ENCODE measurements at regions not wholly inside any gene's neighbourhood (a gene's known extent, or its start where the extent isn't known, plus 50 kb on each side); places are given as distances from the start of the nearest gene placed in this dataset.
A peak's percentile ranks its signal among the peaks of the same experiment; 100 is the strongest.

GRCh38 chr6:22110061-22110460 lies 186.8 kb downstream of the PRL start:
- H3K36me3 ChIP-seq (ENCODE audit: control insufficient read depth in 4 of 4, insufficient read depth in 4 of 4, low read length in 3 of 4) = peaks cover 0 to 20% (median 7%) of the 10 kb centered on the region in 4 experiments
- 100% methylated on average over 2 of the region's 6 CpGs for WGBS (ENCODE audit: insufficient coverage)
- DNase-seq = no peak
- no peak overlapping the region for H3K27ac ChIP-seq (ENCODE audit: insufficient read depth in 1 of 2, low read depth in 1 of 2, low read length in 2 of 2, poor library complexity in 1 of 2, severe bottlenecking in 2 of 2)
- H3K27me3 ChIP-seq (replicated peaks in 2 of 5; ENCODE audit: control insufficient read depth in 4 of 5, insufficient read depth in 5 of 5, low read length in 4 of 5) = no peaks in the 10 kb centered on the region
- POLR2A ChIA-PET = no interaction called here
- no peaks in the 10 kb centered on the region for H3K9me3 ChIP-seq (ENCODE audit: control extremely low read depth in 1 of 5, control insufficient read depth in 4 of 5, insufficient read depth in 2 of 5, low read depth in 1 of 5, low read length in 4 of 5)
- no peak overlapping the region for H3K4me3 ChIP-seq (ENCODE audit: control insufficient read depth in 1 of 7, extremely low read depth in 1 of 7, insufficient read depth in 4 of 7, low read depth in 2 of 7, low read length in 6 of 7)
- CTCF ChIA-PET = no interaction called here
- no peaks in the 10 kb centered on the region for H3K4me1 ChIP-seq (ENCODE audit: control extremely low read depth in 1 of 4, control insufficient read depth in 4 of 4, insufficient read depth in 4 of 4, low read length in 3 of 4)

GRCh38 chr6:22112461-22112860 lies 184.4 kb downstream of the PRL start:
- H3K4me1 ChIP-seq (ENCODE audit: control extremely low read depth in 1 of 4, control insufficient read depth in 4 of 4, insufficient read depth in 4 of 4, low read length in 3 of 4) = no peaks in the 10 kb centered on the region

GRCh38 chr6:22113026-22113766 lies 183.6 kb downstream of the PRL start:
- H3K9me3 ChIP-seq (ENCODE audit: control extremely low read depth in 1 of 5, control insufficient read depth in 4 of 5, insufficient read depth in 2 of 5, low read depth in 1 of 5, low read length in 4 of 5) = peaks cover 0 to 1% (median 0%) of the 10 kb centered on the region in 5 experiments
- no peak overlapping the region for H3K4me3 ChIP-seq (ENCODE audit: control insufficient read depth in 1 of 7, extremely low read depth in 1 of 7, insufficient read depth in 4 of 7, low read depth in 2 of 7, low read length in 6 of 7)
- no peak for DNase-seq
- no peak overlapping the region for H3K27ac ChIP-seq (ENCODE audit: insufficient read depth in 1 of 2, low read depth in 1 of 2, low read length in 2 of 2, poor library complexity in 1 of 2, severe bottlenecking in 2 of 2)
- H3K27me3 ChIP-seq (replicated peaks in 2 of 5; ENCODE audit: control insufficient read depth in 4 of 5, insufficient read depth in 5 of 5, low read length in 4 of 5) = no peaks in the 10 kb centered on the region
- ChIA-PET POLR2A (no interaction called here), CTCF (interaction anchor here (1.4 kb wide), 1 partner anchor 10 kb away, joined by 3 read pairs; no protein-coding TSS in a partner anchor)
- WGBS (ENCODE audit: insufficient coverage) = 100% methylated on average over 2 of the region's 4 CpGs
- peaks cover 0 to 28% (median 16%) of the 10 kb centered on the region in 4 experiments for H3K36me3 ChIP-seq (ENCODE audit: control insufficient read depth in 4 of 4, insufficient read depth in 4 of 4, low read length in 3 of 4)
- H3K4me1 ChIP-seq (ENCODE audit: control extremely low read depth in 1 of 4, control insufficient read depth in 4 of 4, insufficient read depth in 4 of 4, low read length in 3 of 4) = no peaks in the 10 kb centered on the region

More at GRCh38 chr6:22112461-22112860, 184.4 kb downstream of the PRL start:
- POLR2A ChIA-PET = no interaction called here
- no CpG with 5 or more reads among the region's 2 CpGs for WGBS (ENCODE audit: insufficient coverage)
- H3K27me3 ChIP-seq (replicated peaks in 2 of 5; ENCODE audit: control insufficient read depth in 4 of 5, insufficient read depth in 5 of 5, low read length in 4 of 5) = no peaks in the 10 kb centered on the region
- H3K9me3 ChIP-seq (ENCODE audit: control extremely low read depth in 1 of 5, control insufficient read depth in 4 of 5, insufficient read depth in 2 of 5, low read depth in 1 of 5, low read length in 4 of 5) = peaks cover 0 to 1% (median 0%) of the 10 kb centered on the region in 5 experiments
- H3K36me3 ChIP-seq (ENCODE audit: control insufficient read depth in 4 of 4, insufficient read depth in 4 of 4, low read length in 3 of 4) = peaks cover 0 to 24% (median 14%) of the 10 kb centered on the region in 4 experiments
- CTCF ChIA-PET = interaction anchor here (0.9 to 1.4 kb wide), 2 partner anchors 9 to 36 kb away, joined by 3 read pairs; no protein-coding TSS in a partner anchor
- no peak overlapping the region for H3K27ac ChIP-seq (ENCODE audit: insufficient read depth in 1 of 2, low read depth in 1 of 2, low read length in 2 of 2, poor library complexity in 1 of 2, severe bottlenecking in 2 of 2)
- no peak overlapping the region for H3K4me3 ChIP-seq (ENCODE audit: control insufficient read depth in 1 of 7, extremely low read depth in 1 of 7, insufficient read depth in 4 of 7, low read depth in 2 of 7, low read length in 6 of 7)
- DNase-seq = peak in 2 of 3 donors; percentile 26 to 34

- no peak for DNase-seq
- 40% methylated on average over 1 of the region's 5 CpGs for WGBS (ENCODE audit: insufficient coverage)
- H3K27me3 ChIP-seq (replicated peaks in 2 of 5; ENCODE audit: control insufficient read depth in 4 of 5, insufficient read depth in 5 of 5, low read length in 4 of 5) = no peaks in the 10 kb centered on the region
- ChIA-PET POLR2A (no interaction called here), CTCF (no interaction called here)
- no peaks in the 10 kb centered on the region for H3K4me1 ChIP-seq (ENCODE audit: control extremely low read depth in 1 of 4, control insufficient read depth in 4 of 4, insufficient read depth in 4 of 4, low read length in 3 of 4)
- H3K4me3 ChIP-seq (ENCODE audit: control insufficient read depth in 1 of 7, extremely low read depth in 1 of 7, insufficient read depth in 4 of 7, low read depth in 2 of 7, low read length in 6 of 7) = no peak overlapping the region
- H3K36me3 ChIP-seq (ENCODE audit: control insufficient read depth in 4 of 4, insufficient read depth in 4 of 4, low read length in 3 of 4) = peaks cover 0 to 31% (median 21%) of the 10 kb centered on the region in 4 experiments
- no peak overlapping the region for H3K27ac ChIP-seq (ENCODE audit: insufficient read depth in 1 of 2, low read depth in 1 of 2, low read length in 2 of 2, poor library complexity in 1 of 2, severe bottlenecking in 2 of 2)
- H3K9me3 ChIP-seq (ENCODE audit: control extremely low read depth in 1 of 5, control insufficient read depth in 4 of 5, insufficient read depth in 2 of 5, low read depth in 1 of 5, low read length in 4 of 5) = peaks cover 0 to 3% (median 0%) of the 10 kb centered on the region in 5 experiments
Observed at GRCh38 chr6:22115559-22115958, 181.3 kb downstream of the PRL start.

GRCh38 chr6:22117631-22118030 lies 179.2 kb downstream of the PRL start:
- no peak overlapping the region for H3K4me3 ChIP-seq (ENCODE audit: control insufficient read depth in 1 of 7, extremely low read depth in 1 of 7, insufficient read depth in 4 of 7, low read depth in 2 of 7, low read length in 6 of 7)
- H3K27ac ChIP-seq (ENCODE audit: insufficient read depth in 1 of 2, low read depth in 1 of 2, low read length in 2 of 2, poor library complexity in 1 of 2, severe bottlenecking in 2 of 2) = no peak overlapping the region
- ChIA-PET POLR2A (no interaction called here), CTCF (no interaction called here)
- no peak for DNase-seq
- H3K27me3 ChIP-seq (replicated peaks in 2 of 5; ENCODE audit: control insufficient read depth in 4 of 5, insufficient read depth in 5 of 5, low read length in 4 of 5) = no peaks in the 10 kb centered on the region
- 100% methylated on average over 1 of the region's 2 CpGs for WGBS (ENCODE audit: insufficient coverage)
- H3K4me1 ChIP-seq (ENCODE audit: control extremely low read depth in 1 of 4, control insufficient read depth in 4 of 4, insufficient read depth in 4 of 4, low read length in 3 of 4) = no peaks in the 10 kb centered on the region
- H3K36me3 ChIP-seq (ENCODE audit: control insufficient read depth in 4 of 4, insufficient read depth in 4 of 4, low read length in 3 of 4) = peaks cover 0 to 21% (median 20%) of the 10 kb centered on the region in 4 experiments
- H3K9me3 ChIP-seq (ENCODE audit: control extremely low read depth in 1 of 5, control insufficient read depth in 4 of 5, insufficient read depth in 2 of 5, low read depth in 1 of 5, low read length in 4 of 5) = peaks cover 0 to 3% (median 0%) of the 10 kb centered on the region in 5 experiments

- 100% methylated on average over 1 of the region's 1 CpG for whole genome bisulfite sequencing (ENCODE audit: insufficient coverage)
- ChIA-PET CTCF (no interaction called here), POLR2A (no interaction called here)
- no peaks in the 10 kb centered on the region for H3K4me1 ChIP-seq (ENCODE audit: control extremely low read depth in 1 of 4, control insufficient read depth in 4 of 4, insufficient read depth in 4 of 4, low read length in 3 of 4)
- H3K27me3 ChIP-seq (replicated peaks in 2 of 5; ENCODE audit: control insufficient read depth in 4 of 5, insufficient read depth in 5 of 5, low read length in 4 of 5) = no peaks in the 10 kb centered on the region
- DNase-seq = no peak
- peaks cover 0 to 18% (median 15%) of the 10 kb centered on the region in 4 experiments for H3K36me3 ChIP-seq (ENCODE audit: control insufficient read depth in 4 of 4, insufficient read depth in 4 of 4, low read length in 3 of 4)
- no peak overlapping the region for H3K27ac ChIP-seq (ENCODE audit: insufficient read depth in 1 of 2, low read depth in 1 of 2, low read length in 2 of 2, poor library complexity in 1 of 2, severe bottlenecking in 2 of 2)
- H3K9me3 ChIP-seq (ENCODE audit: control extremely low read depth in 1 of 5, control insufficient read depth in 4 of 5, insufficient read depth in 2 of 5, low read depth in 1 of 5, low read length in 4 of 5) = peaks cover 0 to 3% (median 0%) of the 10 kb centered on the region in 5 experiments
- no peak overlapping the region for H3K4me3 ChIP-seq (ENCODE audit: control insufficient read depth in 1 of 7, extremely low read depth in 1 of 7, insufficient read depth in 4 of 7, low read depth in 2 of 7, low read length in 6 of 7)
Observed at GRCh38 chr6:22119500-22119899, 177.3 kb downstream of the PRL start.

GRCh38 chr6:22124756-22125155 lies 172.1 kb downstream of the PRL start:
- POLR2A ChIA-PET = no interaction called here
- Histone ChIP-seq H3K4me3 (ENCODE audit: control insufficient read depth in 1 of 7, extremely low read depth in 1 of 7, insufficient read depth in 4 of 7, low read depth in 2 of 7, low read length in 6 of 7) (no peak overlapping the region), H3K36me3 (ENCODE audit: control insufficient read depth in 4 of 4, insufficient read depth in 4 of 4, low read length in 3 of 4) (peaks cover 0 to 30% (median 7%) of the 10 kb centered on the region in 4 experiments), H3K9me3 (ENCODE audit: control extremely low read depth in 1 of 5, control insufficient read depth in 4 of 5, insufficient read depth in 2 of 5, low read depth in 1 of 5, low read length in 4 of 5) (peaks cover 0 to 22% (median 2%) of the 10 kb centered on the region in 5 experiments), H3K27me3 (replicated peaks in 2 of 5; ENCODE audit: control insufficient read depth in 4 of 5, insufficient read depth in 5 of 5, low read length in 4 of 5) (no peaks in the 10 kb centered on the region), H3K27ac (ENCODE audit: insufficient read depth in 1 of 2, low read depth in 1 of 2, low read length in 2 of 2, poor library complexity in 1 of 2, severe bottlenecking in 2 of 2) (no peak overlapping the region), H3K4me1 (ENCODE audit: control extremely low read depth in 1 of 4, control insufficient read depth in 4 of 4, insufficient read depth in 4 of 4, low read length in 3 of 4) (no peaks in the 10 kb centered on the region)
- 92% methylated on average over 2 of the region's 2 CpGs for WGBS (ENCODE audit: insufficient coverage)
- DNase-seq = no peak
- CTCF ChIA-PET = no interaction called here
